ENCODE measurements at regions not wholly inside any gene's neighbourhood (a gene's known extent, or its start where the extent isn't known, plus 50 kb on each side); places are given as distances from the start of the nearest gene placed in this dataset.

GRCh38 chr10:80949785-80950184 lies 412.1 kb downstream of the SH2D4B start:
- TF ChIP-seq REST (IDR thresholded peaks at IDR 0.05; ENCODE audit: low read depth, low read length): no peak
- TF ChIP-seq CTCF (IDR thresholded peaks at IDR 0.05): no peak
- no peak for TF ChIP-seq SMC3 (IDR thresholded peaks at IDR 0.05; ENCODE audit: low read depth, low read length)
- TF ChIP-seq EZH2phosphoT487 (IDR thresholded peaks at IDR 0.05; ENCODE audit: borderline replicate concordance, low read depth): no peak
- TF ChIP-seq POLR2AphosphoS5 (IDR thresholded peaks at IDR 0.05; ENCODE audit: low read depth, low read length): no peak
- no peak for TF ChIP-seq MEF2A (IDR thresholded peaks at IDR 0.05; ENCODE audit: borderline replicate concordance, low read depth)
- no peak for TF ChIP-seq RFX5 (IDR thresholded peaks at IDR 0.05; ENCODE audit: low read length)
- no peak for TF ChIP-seq NFIC (IDR thresholded peaks at IDR 0.05; ENCODE audit: borderline replicate concordance)
- TF ChIP-seq YY1 (IDR thresholded peaks at IDR 0.05; ENCODE audit: low read depth): no peak
- TF ChIP-seq GATA2 (CRISPR knock-in tag; IDR thresholded peaks at IDR 0.05): no peak
- no peak for TF ChIP-seq JUND (IDR thresholded peaks at IDR 0.05)
- no peak for TF ChIP-seq CHD2 (IDR thresholded peaks at IDR 0.05; ENCODE audit: low read length, partially characterized antibody)
- TF ChIP-seq USF2 (IDR thresholded peaks at IDR 0.05; ENCODE audit: borderline replicate concordance, low read depth, low read length): no peak
